ENCODE measurements at regions not wholly inside any gene's neighbourhood (a gene's known extent, or its start where the extent isn't known, plus 50 kb on each side); places are given as distances from the start of the nearest gene placed in this dataset.
"Not testable (repeated sequence)": the region's sequence is repeated elsewhere in the genome, so short reads cannot be mapped to it uniquely, and the experiment has no call there.

DNA sequence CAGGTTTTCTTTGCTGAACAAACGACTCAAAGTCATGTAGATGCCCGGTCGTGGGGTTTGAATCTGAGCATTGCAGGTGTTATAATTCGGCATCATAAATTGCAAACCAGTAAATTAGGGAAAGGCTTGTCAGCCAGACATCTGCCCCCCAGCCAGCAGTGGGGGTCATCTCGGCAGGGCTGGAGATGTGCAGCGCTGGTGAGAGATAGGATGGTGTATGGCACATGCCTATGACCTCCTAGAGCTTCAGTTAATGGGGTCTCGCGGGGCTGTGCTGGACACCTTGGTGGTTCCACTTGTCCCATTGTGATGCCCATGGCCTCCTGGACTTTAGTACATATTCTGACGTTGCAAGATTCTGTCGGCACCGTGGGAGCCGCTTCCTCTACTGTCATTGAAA is 4147.2 kb upstream of the TPTE start:
- TF ChIP-seq EZH2 (IDR thresholded peaks at IDR 0.05); POLR2AphosphoS5 (IDR thresholded peaks at IDR 0.05; ENCODE audit: borderline replicate concordance, low read depth, low read length): not testable (repeated sequence)

All from SK-N-MC (cell line).